ENCODE measurements at regions not wholly inside any gene's neighbourhood (a gene's known extent, or its start where the extent isn't known, plus 50 kb on each side); places are given as distances from the start of the nearest gene placed in this dataset.

- H3K27me3 ChIP-seq (ENCODE audit: insufficient read depth) = no peaks in the 10 kb centered on the region
- WGBS (ENCODE audit: low lambda C conversion rate) = 96% methylated on average over 2 of the region's 2 CpGs
- H2AFZ ChIP-seq (ENCODE audit: low read depth) = peak overlapping the region; percentile 62; the same call in 1 of the 2 replicates
- H3K9me2 ChIP-seq = no peaks in the 10 kb centered on the region
- H4K20me1 ChIP-seq (ENCODE audit: insufficient read depth) = no peaks in the 10 kb centered on the region
- H3K79me2 ChIP-seq (ENCODE audit: insufficient read depth) = no peaks in the 10 kb centered on the region
- H3K9ac ChIP-seq = no peak overlapping the region
- H3K4me3 ChIP-seq (ENCODE audit: low read depth in 2 of 2, low read length in 1 of 2) = no peak overlapping the region
- POLR2A ChIA-PET = no interaction called here
- H3K4me2 ChIP-seq = no peak overlapping the region
- no peaks in the 10 kb centered on the region for H3K36me3 ChIP-seq (replicated peaks in 1 of 2; ENCODE audit: control insufficient read depth in 1 of 2, insufficient read depth in 2 of 2, low read length in 1 of 2)
- TF ChIP-seq CTCF (IDR thresholded peaks at IDR 0.05) (no peak), USF1 (IDR thresholded peaks at IDR 0.05; ENCODE audit: borderline replicate concordance, low read depth) (no peak), NFIC (IDR thresholded peaks at IDR 0.05; ENCODE audit: borderline replicate concordance) (no peak), JUND (IDR thresholded peaks at IDR 0.05) (no peak), FOXM1 (IDR thresholded peaks at IDR 0.05; ENCODE audit: low read depth) (no peak), MEF2A (IDR thresholded peaks at IDR 0.05; ENCODE audit: borderline replicate concordance, low read depth) (no peak), GATA2 (CRISPR knock-in tag; IDR thresholded peaks at IDR 0.05) (no peak), RCOR1 (IDR thresholded peaks at IDR 0.05; ENCODE audit: low read length) (no peak), EZH2phosphoT487 (IDR thresholded peaks at IDR 0.05; ENCODE audit: borderline replicate concordance, low read depth) (no peak), TEAD4 (IDR thresholded peaks at IDR 0.05; ENCODE audit: borderline replicate concordance, insufficient read depth) (no peak), GABPA (IDR thresholded peaks at IDR 0.05; ENCODE audit: low read depth) (no peak)
- TF ChIP-seq, protein P1, sequence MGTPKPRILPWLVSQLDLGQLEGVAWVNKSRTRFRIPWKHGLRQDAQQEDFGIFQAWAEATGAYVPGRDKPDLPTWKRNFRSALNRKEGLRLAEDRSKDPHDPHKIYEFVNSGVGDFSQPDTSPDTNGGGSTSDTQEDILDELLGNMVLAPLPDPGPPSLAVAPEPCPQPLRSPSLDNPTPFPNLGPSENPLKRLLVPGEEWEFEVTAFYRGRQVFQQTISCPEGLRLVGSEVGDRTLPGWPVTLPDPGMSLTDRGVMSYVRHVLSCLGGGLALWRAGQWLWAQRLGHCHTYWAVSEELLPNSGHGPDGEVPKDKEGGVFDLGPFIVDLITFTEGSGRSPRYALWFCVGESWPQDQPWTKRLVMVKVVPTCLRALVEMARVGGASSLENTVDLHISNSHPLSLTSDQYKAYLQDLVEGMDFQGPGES (IDR thresholded peaks at IDR 0.05; ENCODE audit: low read depth, low read length) = no peak
- TF ChIP-seq, protein P2, sequence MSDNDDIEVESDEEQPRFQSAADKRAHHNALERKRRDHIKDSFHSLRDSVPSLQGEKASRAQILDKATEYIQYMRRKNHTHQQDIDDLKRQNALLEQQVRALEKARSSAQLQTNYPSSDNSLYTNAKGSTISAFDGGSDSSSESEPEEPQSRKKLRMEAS (IDR thresholded peaks at IDR 0.05; ENCODE audit: low read depth) = no peak
- H3K4me1 ChIP-seq (ENCODE audit: control insufficient read depth in 1 of 2, insufficient read depth in 2 of 2, low read depth in 1 of 2, low read length in 1 of 2) = no peaks in the 10 kb centered on the region
- CTCF ChIA-PET = no interaction called here
- no peak overlapping the region for H3K27ac ChIP-seq (ENCODE audit: low read depth in 2 of 2, low read length in 1 of 2)
- no peak for DNase-seq
- no peaks in the 10 kb centered on the region for H3F3A ChIP-seq (replicated peaks; ENCODE audit: insufficient read depth)
- no peaks in the 10 kb centered on the region for H3K9me3 ChIP-seq
Observed at GRCh38 chr11:98007072-98007471, 1013.7 kb upstream of the CNTN5 start.

DNA sequence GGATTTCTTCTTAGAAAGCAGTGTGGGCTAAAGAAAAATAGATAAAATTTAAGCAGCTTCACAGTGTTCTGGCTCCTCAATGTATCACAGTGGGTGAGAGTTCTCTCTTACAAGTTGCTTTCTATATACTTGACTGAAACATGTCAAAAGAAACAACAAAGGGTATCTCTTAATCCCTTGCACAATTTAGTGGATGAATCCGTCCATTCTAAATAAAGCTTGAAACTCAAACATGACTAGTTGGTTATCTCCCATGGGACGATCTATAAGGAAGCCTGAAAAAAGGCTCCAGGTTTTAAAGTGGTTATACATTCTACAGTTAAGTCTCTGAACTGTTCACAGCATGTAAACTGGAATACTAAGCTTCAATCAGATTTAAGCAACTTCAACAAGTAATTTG is 993.1 kb upstream of the CNTN5 start:
- no peaks in the 10 kb centered on the region for H3K79me2 ChIP-seq (ENCODE audit: insufficient read depth)
- no peak overlapping the region for H2AFZ ChIP-seq (ENCODE audit: low read depth)
- no peaks in the 10 kb centered on the region for H3K9me3 ChIP-seq
- H3K9me2 ChIP-seq = no peaks in the 10 kb centered on the region
- H3K4me3 ChIP-seq (ENCODE audit: low read depth in 2 of 2, low read length in 1 of 2) = no peak overlapping the region
- ChIA-PET POLR2A (no interaction called here), CTCF (interaction anchor here (0.9 to 1.1 kb wide), 2 partner anchors 20 to 41 kb away, joined by 3 read pairs; no protein-coding TSS in a partner anchor)
- H3K4me2 ChIP-seq = no peak overlapping the region
- 55% methylated on average over 2 of the region's 2 CpGs for WGBS (ENCODE audit: low lambda C conversion rate)
- DNase-seq = no peak
- no peaks in the 10 kb centered on the region for H3K36me3 ChIP-seq (replicated peaks in 1 of 2; ENCODE audit: control insufficient read depth in 1 of 2, insufficient read depth in 2 of 2, low read length in 1 of 2)
- H3K4me1 ChIP-seq (ENCODE audit: control insufficient read depth in 1 of 2, insufficient read depth in 2 of 2, low read depth in 1 of 2, low read length in 1 of 2) = no peaks in the 10 kb centered on the region
- H3K27ac ChIP-seq (ENCODE audit: low read depth in 2 of 2, low read length in 1 of 2) = no peak overlapping the region
- H3K27me3 ChIP-seq (ENCODE audit: insufficient read depth) = no peaks in the 10 kb centered on the region
- TF ChIP-seq FOSL2 (IDR thresholded peaks at IDR 0.05; ENCODE audit: borderline replicate concordance, low read depth) (no peak), TCF12 (IDR thresholded peaks at IDR 0.05) (no peak), USF1 (IDR thresholded peaks at IDR 0.05; ENCODE audit: borderline replicate concordance, low read depth) (no peak), RCOR1 (IDR thresholded peaks at IDR 0.05; ENCODE audit: low read length) (no peak), YY1 (IDR thresholded peaks at IDR 0.05; ENCODE audit: low read depth) (no peak), GABPA (IDR thresholded peaks at IDR 0.05; ENCODE audit: low read depth) (no peak), FOXM1 (IDR thresholded peaks at IDR 0.05; ENCODE audit: low read depth) (no peak), ELF1 (IDR thresholded peaks at IDR 0.05) (no peak), NRF1 (IDR thresholded peaks at IDR 0.05; ENCODE audit: low read depth, low read length) (no peak), MXI1 (IDR thresholded peaks at IDR 0.05; ENCODE audit: low read depth, low read length) (no peak), RFX5 (IDR thresholded peaks at IDR 0.05; ENCODE audit: low read length) (no peak), TEAD4 (IDR thresholded peaks at IDR 0.05; ENCODE audit: borderline replicate concordance, insufficient read depth) (no peak), CTCF (IDR thresholded peaks at IDR 0.05) (no peak)
- H3F3A ChIP-seq (replicated peaks; ENCODE audit: insufficient read depth) = no peaks in the 10 kb centered on the region
- no peaks in the 10 kb centered on the region for H4K20me1 ChIP-seq (ENCODE audit: insufficient read depth)
- H3K9ac ChIP-seq = no peak overlapping the region

Data from SK-N-SH (cell line).